Activated CD8-positive, alpha-beta memory T cell treated with anti-CD3 and anti-CD28 coated beads for 1 hour (primary cell): ENCODE measurements at regions not wholly inside any gene's neighbourhood (a gene's known extent, or its start where the extent isn't known, plus 50 kb on each side); places are given as distances from the start of the nearest gene placed in this dataset.

Source experiments
- DNase-seq, 2 donors: peaks; one replicate each; pipeline ENCODE4 v3.0.0-alpha.2; 2020; ENCODE audit warnings: low read depth in 1 of 2; ENCODE audit errors: extremely low read depth in 1 of 2

DNA sequence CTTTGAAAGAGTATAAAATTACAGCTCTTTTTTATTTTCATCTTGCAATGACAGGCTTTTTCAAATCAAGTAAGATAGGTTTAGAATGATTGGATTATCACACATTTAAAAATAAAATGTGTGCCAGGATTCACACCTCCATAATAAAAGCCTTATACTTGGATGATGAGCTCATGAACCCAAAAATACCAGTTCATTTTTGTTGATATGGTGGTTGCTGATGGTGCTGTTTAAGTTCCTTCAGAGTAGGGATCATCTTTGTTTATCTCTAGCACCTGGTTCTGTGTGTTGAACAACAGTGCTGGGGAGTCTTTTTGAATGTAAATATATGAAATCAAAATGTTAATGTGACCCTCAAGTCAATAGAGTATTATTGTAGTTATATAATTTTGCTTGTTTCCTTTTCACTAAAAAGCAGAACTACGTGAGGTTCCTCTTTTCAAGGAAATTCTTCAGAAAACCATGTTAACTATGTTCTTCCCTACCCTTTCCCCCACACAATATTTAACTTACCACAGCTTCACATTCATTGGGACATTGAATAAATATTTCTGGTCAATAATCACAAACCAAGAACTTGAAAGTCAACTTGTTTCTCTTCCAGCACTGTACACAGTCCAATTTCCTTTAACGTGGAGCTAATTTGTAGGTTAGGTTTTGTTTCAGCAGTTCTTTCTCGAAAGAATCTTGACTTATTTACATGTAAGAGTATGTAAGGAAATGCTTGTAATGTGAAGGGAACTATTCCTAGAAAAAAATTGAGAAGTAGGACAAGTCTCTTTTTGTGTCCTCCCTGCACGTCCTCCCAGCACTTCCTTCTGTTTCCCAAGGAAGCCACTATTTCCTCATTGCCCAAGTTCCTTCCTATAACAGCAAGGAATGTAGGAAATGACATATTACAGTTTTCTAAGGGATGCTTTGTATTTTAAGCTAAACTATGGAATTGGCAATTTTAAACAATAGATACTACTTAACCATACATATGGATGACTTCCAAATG is 945.9 kb upstream of the CITED2 start:
- DNase-seq: no peak

DNA sequence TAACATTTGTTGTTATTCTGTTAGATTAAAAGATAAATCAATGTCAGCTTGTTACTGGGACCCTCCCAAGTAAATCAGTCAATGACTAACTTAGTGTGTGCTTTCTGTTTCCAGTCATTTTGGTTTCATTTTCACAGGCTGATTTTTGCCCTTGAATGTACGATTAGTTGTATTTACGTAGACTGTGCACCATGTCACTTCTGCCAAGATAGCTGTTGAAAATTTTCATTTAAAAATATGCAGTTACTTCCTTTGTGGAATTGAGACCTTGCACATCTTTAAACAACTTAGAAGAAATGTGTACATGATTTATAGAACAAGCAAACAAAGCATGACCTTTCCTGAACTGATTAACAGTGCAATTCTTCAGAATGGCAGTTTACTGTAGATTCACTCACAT is 944.8 kb upstream of the CITED2 start:
- no peak for DNase-seq

DNA sequence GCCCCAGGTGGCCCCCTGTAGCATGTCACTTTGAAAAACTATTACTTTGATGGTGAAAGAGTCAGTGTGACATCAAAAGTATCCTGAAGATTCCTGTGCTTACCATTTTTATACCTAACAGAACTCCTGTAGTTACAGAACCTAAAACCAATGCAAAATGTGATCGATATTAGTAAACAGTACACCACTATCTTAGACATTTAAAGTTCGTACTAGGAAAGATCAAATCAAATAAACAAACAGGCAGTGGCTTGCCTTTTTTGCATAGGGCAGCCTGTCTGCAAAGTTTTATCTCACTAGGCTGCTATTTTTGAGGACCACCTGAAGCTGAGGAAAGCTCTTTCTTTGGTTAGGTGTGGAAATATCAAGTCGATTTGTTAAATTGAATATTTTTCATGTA is 944.0 kb upstream of the CITED2 start:
- no peak for DNase-seq

DNA sequence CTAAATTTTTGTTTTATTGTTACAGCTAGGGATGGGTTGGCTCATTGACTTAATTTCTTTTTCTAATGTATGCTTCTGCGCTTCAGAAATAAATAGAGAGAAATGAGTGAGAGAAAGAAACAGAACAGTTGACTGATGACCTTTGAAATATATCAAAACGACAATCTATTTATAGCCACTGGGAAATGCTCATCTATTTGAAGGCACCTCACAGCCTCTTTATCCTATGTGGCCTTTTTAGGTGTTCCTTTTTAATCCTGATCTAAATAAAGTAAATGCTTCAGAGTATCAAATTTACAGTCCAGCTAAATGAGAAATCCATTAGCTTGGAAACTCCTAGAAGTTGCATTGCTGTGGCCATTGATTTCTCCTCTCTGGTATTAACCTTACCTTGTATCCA is 943.5 kb upstream of the CITED2 start:
- no peak for DNase-seq

GRCh38 chr6:140316966-140317365 is 942.5 kb upstream of the CITED2 start:
- DNase-seq: no peak

DNA sequence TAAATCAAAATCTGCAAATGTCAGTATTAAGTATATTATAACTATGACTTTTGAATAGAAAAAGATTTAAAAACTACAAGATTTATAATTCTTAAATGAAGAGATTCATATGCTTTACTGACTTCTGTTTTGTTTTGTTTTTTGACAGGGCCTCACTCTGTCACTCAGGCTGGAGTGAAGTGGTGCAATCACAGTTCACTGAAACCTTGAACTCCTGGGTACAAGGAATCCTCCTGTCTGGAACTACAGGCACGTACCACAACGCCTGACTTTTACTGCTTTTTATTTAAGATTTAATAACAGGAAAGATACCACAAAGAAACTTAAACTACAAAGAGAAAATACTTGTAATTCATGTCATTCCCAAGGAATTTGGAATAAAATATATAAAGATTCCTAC is 940.2 kb upstream of the CITED2 start:
- no peak for DNase-seq

DNA sequence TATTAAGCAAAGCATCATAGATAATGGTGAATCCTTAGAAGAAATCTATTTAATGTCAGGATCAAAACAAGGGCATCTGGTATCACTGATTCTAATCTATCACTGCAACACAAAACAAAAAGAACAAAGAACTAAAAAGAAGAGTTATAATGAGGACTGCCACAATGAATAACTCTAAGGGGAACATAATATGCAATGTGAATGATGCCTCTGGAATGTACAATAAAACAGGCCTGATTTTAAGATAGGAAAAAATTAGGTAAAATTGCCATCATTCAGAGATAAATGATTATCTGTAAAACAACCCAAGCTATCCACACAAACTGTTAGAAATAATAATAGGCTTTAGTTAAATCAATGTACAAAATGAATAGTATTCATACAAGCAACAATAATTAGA is 936.7 kb upstream of the CITED2 start:
- DNase-seq: no peak

- no peak for DNase-seq
Measured at GRCh38 chr6:140303218-140303949, 928.9 kb upstream of the CITED2 start.

DNA sequence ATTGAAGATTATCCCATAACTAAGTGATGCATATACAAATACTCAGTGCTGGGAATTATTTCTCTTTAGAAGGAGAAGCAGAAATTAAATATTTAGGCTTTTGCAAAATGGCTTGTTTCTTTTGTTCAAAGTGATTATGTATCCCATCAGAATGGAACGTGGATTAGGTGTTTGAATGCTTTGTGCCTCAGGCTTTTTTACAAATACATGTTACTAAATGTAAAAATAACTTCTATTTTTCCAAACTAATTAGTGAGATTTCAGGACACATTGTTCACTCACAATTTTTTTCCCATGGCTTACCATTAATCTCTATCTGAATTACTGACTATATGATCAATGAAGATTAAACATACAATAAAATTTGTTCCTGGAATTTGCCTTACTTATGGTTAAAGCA is 925.9 kb upstream of the CITED2 start:
- DNase-seq: no peak

DNA sequence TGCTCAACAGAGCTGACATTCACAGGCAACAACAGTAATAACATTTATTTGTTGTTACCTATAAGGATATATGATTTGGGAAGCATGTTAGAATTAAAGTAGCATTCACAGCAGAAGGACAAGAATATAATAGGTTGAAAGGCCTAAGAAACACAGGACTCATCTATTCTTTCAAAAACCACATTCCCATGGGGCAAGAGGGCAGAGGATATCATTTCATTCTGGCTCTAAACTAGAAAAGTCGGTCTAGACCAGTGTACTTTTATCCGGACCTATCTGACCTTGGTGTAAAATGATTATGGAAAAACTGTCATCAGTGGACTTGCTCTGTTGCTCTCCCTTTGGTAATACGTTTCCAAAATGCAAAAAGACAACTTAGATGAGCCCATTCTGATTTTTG is 914.7 kb upstream of the CITED2 start:
- no peak for DNase-seq

- DNase-seq: no peak
Measured at GRCh38 chr6:140285998-140286690, 911.7 kb upstream of the CITED2 start.

GRCh38 chr6:140285471-140285870 is 911.0 kb upstream of the CITED2 start:
- DNase-seq: no peak

GRCh38 chr6:140284871-140285270 is 910.4 kb upstream of the CITED2 start:
- DNase-seq: no peak

DNA sequence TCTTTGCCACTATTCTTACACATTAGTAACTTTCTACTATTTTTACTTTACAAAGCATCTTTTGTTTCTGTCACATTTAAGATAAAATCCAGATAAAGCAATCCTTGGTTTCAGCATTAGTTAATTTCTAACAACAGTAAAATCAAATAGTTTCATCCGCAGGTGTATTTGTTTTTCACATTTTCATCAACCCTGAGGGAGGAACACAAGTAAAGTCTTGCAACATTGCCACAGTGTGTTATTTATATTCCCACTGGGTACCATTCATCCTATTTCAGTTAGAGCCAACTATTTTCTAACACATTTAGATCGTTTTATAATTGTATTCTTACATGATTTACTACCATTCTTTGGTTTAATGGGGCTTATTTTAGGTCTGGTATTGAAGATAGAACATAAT is 908.7 kb upstream of the CITED2 start:
- no peak for DNase-seq

GRCh38 chr6:140281767-140282166 is 907.3 kb upstream of the CITED2 start:
- no peak for DNase-seq

- DNase-seq: no peak
Measured at GRCh38 chr6:140281236-140281635, 906.8 kb upstream of the CITED2 start.

DNA sequence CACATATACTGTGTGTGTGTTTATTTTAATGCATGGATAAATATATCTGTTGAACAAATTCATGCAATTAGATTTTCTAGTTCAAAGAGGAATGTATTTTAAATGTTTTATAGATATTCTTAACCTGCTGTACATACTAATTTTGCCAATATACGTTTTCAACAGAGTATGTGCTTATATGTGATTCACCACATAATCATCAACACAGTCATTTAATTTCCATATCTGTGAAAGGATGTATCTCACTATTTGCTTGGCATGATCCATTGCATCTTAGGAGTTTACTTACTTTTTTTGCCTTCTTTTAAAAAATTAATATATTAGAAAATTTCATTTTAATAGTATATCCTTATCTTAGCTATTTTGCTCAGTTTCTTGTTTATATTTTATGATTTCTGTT is 902.3 kb upstream of the CITED2 start:
- DNase-seq: no peak

DNA sequence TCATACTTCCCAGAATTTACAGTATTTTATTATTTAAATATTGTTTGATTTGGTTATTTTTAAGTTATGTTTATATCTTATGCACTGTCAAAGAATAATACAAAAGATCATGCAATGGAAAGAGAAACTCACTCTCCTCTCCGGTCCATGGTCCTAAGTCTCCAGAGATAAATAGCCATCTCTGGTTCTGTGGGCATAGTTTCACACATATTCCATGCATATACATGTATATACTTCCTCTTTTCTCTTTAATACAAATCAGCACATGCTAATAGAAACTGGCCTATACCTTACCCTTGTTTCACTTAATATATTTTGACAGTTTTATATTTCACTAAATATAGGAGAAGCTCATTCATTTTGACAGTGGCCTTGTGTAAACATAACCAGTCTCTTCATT is 901.7 kb upstream of the CITED2 start:
- no peak for DNase-seq

DNA sequence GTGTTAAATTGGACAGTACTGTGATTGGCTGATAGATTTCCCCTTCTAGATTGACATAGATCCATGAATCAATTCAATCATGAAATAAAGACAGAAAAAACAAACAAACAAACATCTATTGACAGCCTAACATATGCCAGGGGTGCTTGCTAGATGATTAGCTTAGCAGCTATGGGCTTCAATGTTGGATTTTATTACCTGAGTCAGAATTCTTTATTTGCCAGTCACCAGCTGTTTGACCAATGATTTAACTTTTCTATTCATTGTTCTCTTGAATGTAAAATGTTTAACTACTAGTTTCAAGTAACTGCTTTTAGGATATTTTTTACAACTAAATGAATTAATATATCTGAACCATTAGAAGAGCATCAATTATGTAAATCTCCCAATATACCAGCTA is 901.3 kb upstream of the CITED2 start:
- no peak for DNase-seq

GRCh38 chr6:140274548-140274947 is 900.1 kb upstream of the CITED2 start:
- no peak for DNase-seq

DNA sequence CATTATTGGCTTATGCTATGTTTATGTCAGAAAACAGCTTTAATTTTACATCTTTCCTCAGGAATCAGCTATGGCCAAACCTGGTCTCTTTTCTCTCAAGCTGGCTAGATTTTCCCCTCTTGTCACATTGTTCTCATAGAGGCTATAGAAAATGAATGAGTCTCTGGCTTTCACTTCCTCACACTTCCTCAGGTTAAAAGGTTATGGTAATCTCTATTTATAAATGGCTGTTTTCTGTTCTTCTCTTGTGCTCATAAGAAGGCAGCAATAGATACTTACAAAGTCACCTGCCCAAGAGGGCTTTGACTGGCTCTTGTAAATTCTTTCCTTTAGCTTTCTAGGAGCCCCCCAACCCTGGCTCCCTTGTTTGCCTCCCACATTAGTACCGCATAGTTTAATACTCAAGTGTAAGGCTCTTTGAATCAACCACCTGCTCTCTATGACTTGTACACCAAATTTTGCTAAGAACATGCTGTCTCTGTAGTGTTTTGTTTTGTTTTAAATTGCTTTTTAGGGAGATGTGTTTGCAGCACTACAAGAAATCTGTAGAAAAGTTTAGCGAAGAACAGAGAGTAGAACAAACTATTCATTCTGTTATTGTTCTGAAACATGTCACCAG is 897.4 kb upstream of the CITED2 start:
- DNase-seq: no peak
